Small intestine (tissue), 7 donors: ENCODE measurements at regions not wholly inside any gene's neighbourhood (a gene's known extent, or its start where the extent isn't known, plus 50 kb on each side); places are given as distances from the start of the nearest gene placed in this dataset.
"Not testable (repeated sequence)": the region's sequence is repeated elsewhere in the genome, so short reads cannot be mapped to it uniquely, and the experiment has no call there.

Experiments used
- DNase-seq, 2 donors: peaks; one replicate each; pipeline versions ENCODE4 v3.0.0 to v3.0.0-alpha.2; 2013
- FAIRE-seq: peaks from 2 replicates; lab custom pipeline; 2012; peaks lifted over from hg19 to GRCh38; lab: Jason Lieb, UNC
- H3K27ac ChIP-seq, 3 donors: one replicate each; pipeline ENCODE4 v1.5.1; 2013; ENCODE audit warnings: low read length in 2 of 3, mild to moderate bottlenecking in 2 of 3, control low read depth in 1 of 3, inconsistent platforms in 1 of 3, low read depth in 1 of 3, moderate library complexity in 1 of 3
- H3K27me3 ChIP-seq, 3 donors: one replicate each; pipeline ENCODE4 v1.6.1; 2013; ENCODE audit warnings: low read length in 3 of 3, inconsistent platforms in 1 of 3; ENCODE audit not compliant: control insufficient read depth in 3 of 3, insufficient read depth in 3 of 3
- H3K36me3 ChIP-seq, 3 donors: one replicate each; pipeline ENCODE4 v1.6.1; 2013; ENCODE audit warnings: low read length in 3 of 3, inconsistent platforms in 1 of 3, low read depth in 1 of 3, mild to moderate bottlenecking in 1 of 3, moderate library complexity in 1 of 3; ENCODE audit not compliant: control insufficient read depth in 3 of 3, insufficient read depth in 2 of 3
- H3K4me1 ChIP-seq, 3 donors: one replicate each; pipeline ENCODE4 v1.6.1; 2013; ENCODE audit warnings: low read length in 2 of 3, inconsistent platforms in 1 of 3, low read depth in 1 of 3, mild to moderate bottlenecking in 1 of 3, moderate library complexity in 1 of 3; ENCODE audit not compliant: control insufficient read depth in 3 of 3, insufficient read depth in 2 of 3
- H3K4me3 ChIP-seq, 3 donors: one replicate each; pipeline ENCODE4 v1.5.1; 2013; ENCODE audit warnings: low read length in 3 of 3, control low read depth in 1 of 3, inconsistent platforms in 1 of 3, low read depth in 1 of 3, mild to moderate bottlenecking in 1 of 3, moderate library complexity in 1 of 3
- H3K9me3 ChIP-seq, 2 donors: one replicate each; pipeline ENCODE4 v1.6.1; 2013; ENCODE audit warnings: low read depth in 1 of 2, low read length in 1 of 2; ENCODE audit not compliant: control insufficient read depth in 2 of 2, insufficient read depth in 1 of 2
- WGBS, 3 donors: extraction: QIAGEN DNeasy Blood & Tissue Kit; methylation state at CpG; one replicate each; pipeline ENCODE4 v1.1.7; 2013; 5-methylcytosine and 5-hydroxymethylcytosine counted together
- donor health status: healthy with polysubstance abuse.
- donor health status: control.
- donor health status: control.
- donor health status: Bipolar disorder and iron deficiency.
- donor health status: healthy.

DNA sequence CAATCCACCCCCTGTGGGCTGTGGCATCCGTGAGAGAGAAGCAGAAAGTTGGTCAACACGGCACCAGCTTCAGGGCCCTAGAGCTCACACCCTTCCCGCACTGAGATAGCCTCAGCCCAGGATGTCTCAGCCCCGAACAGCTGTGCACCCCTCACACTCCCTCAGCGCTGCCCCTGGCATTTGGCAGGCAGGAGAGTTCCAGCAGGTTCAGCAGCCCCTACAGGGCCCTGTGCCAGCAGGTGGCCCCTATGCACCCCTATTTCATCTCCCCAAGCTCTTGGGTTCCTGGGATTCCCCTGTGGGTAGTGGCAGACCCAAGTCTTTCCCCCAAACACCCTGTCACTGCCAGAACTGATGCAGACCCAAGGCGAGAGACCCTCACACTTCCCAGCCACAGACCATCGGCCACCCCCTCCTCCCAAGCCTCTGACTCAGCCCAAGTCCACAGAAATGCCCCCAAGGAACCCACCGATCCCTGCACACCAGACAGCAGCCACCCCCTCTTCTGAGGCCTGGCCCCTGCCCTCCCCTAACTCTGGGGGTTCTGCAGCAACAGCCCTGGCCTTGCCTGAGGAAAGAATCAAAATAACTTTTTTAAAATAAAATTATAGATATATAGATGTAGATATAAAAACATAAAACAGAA is 183.6 kb downstream of the IGLL1 start:
- DNase-seq (no peak), FAIRE-seq (no peak)
- Histone ChIP-seq H3K9me3 (no peaks in the 10 kb centered on the region), H3K27ac (no peak overlapping the region), H3K36me3 (peaks cover 0 to 4% (median 0%) of the 10 kb centered on the region in 3 donors), H3K4me3 (no peak overlapping the region), H3K4me1 (no peaks in the 10 kb centered on the region), H3K27me3 (no peaks in the 10 kb centered on the region)
- WGBS, 3 donors, result 49 to 67% (median 65%) methylated on average over 8 of the region's 8 CpGs

DNA sequence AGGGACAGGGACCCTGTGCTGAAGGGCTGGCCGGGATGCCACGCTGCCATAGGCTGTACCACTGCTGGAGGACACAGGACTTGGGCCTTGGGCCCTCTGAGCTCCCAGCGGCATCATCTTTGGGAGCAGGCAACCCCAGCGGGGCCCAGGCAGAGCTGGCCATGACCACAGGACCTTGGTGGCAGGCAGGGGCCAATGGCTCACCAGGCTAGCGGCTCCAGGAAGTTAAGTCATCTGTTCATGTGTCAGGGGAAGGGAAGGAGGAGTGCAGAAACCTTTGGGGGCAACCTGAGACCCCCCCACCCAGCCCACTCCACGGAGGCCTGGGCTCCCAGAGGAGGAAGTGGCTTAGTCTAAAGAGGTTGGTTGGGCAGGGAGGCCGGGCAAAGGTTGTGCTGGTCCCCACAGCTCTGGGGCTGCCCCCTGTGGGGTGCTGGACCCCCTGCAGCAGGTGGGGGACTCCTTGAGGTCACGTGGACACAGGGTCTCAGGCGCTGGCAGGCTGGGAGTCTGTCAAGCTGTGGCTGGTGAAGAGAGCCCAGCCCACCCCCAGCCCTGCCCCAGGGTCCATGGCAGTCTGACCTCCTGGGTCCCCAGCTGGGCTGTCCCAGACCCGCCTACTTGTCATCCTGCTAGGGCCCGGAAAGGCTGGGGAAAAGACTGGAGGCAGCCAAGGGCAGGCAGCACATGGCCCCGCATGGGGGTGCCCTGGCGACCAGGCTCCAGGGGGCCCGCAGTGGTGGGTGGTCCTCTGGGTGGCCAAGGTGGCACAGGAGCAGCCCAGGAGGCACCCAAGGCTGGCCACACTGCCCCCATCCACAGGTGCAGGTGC is 184.3 kb downstream of the IGLL1 start:
- 67 to 76% (median 75%) methylated on average over 13 to 14 of the region's 14 CpGs for WGBS, 3 donors
- no peak for DNase-seq

DNA sequence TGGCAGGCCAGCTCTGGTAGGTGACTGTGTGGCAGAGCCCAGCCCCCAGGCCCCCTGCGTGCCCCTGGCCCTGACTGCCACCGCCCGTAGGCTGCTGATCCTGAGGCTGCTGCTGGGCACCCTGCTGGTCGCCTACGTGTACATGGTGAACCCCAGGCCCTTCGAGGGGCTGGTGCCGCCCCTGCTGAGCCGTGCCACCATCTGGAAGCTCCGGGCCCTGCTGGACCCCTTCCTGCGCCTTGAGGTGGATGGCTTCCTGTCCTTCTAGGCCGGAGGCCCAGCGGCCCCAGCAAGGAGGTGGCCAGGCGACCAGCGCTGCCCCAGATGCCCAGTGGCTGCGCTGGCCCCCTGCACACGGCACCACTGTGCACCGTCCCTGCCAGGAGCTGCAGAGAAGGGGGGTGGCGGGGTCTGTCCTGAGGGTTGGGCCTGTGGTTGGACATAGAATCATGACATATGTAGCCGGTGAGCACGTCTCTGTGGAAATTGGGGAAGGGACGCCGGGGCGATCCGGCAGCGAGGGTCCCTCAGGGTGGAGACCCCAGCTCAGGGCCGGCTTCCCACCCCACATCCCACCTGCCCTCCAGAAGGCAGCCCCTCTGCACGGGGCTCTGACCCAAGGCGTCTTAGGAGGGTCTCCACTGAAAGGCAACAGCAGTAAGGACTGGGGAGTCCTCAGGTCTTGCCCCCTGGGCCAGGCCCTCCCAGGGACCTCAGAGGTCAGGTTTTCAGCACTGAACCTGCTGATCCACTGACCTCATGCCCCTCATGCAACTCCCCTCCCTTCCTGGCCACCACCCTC is 185.4 kb downstream of the IGLL1 start:
- H3K4me1 ChIP-seq, result no peaks in the 10 kb centered on the region
- H3K27ac ChIP-seq, result no peak overlapping the region
- H3K27me3 ChIP-seq, result no peaks in the 10 kb centered on the region
- WGBS, 3 donors, result 85 to 91% (median 90%) methylated on average over 19 to 28 of the region's 28 CpGs
- no peak for FAIRE-seq
- no peak overlapping the region for H3K4me3 ChIP-seq
- no peaks in the 10 kb centered on the region for H3K9me3 ChIP-seq
- H3K36me3 ChIP-seq, result peaks cover 0 to 4% (median 0%) of the 10 kb centered on the region in 3 donors
- no peak for DNase-seq

More for the DNA sequence above, 184.3 kb downstream of the IGLL1 start:
- Histone ChIP-seq H3K4me3 (no peak overlapping the region), H3K27ac (no peak overlapping the region), H3K27me3 (no peaks in the 10 kb centered on the region), H3K9me3 (no peaks in the 10 kb centered on the region), H3K4me1 (no peaks in the 10 kb centered on the region), H3K36me3 (peaks cover 0 to 4% (median 0%) of the 10 kb centered on the region in 3 donors)
- no peak for FAIRE-seq

DNA sequence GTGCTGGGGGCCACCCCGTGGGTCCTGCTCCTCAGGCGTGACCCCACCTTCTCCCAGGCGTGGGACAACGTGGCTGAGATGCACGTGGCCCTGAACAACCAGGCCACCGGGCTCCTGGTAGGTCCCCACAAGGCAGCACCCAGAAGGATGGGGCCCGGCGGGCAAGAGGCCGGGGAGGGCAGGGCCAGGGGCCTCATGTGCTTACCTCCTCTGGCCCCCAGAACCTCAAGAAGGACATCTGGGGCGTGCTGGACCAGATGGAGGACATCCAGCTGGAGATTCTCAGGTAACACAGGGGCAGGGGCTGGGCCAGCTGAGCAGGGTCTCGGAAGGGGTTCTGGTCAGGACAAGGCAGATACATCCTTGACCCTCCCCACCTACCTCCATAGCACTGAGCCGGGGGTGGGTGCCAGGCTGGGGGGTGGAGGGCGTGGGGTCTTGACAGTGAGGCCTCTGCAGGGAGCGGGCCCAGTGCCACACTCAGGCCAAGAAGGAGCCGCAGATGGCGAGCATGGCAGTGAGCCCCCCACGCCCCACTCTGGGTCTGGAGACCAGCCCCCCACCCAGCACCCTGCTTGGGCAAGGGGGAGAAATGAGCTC is 186.3 kb downstream of the IGLL1 start:
- DNase-seq (no peak), FAIRE-seq (no peak)
- Histone ChIP-seq H3K4me1 (no peaks in the 10 kb centered on the region), H3K36me3 (no peaks in the 10 kb centered on the region), H3K27ac (no peak overlapping the region), H3K4me3 (no peak overlapping the region), H3K9me3 (no peaks in the 10 kb centered on the region), H3K27me3 (no peaks in the 10 kb centered on the region)
- WGBS, 3 donors, result 82 to 85% (median 84%) methylated on average over 17 of the region's 17 CpGs

DNA sequence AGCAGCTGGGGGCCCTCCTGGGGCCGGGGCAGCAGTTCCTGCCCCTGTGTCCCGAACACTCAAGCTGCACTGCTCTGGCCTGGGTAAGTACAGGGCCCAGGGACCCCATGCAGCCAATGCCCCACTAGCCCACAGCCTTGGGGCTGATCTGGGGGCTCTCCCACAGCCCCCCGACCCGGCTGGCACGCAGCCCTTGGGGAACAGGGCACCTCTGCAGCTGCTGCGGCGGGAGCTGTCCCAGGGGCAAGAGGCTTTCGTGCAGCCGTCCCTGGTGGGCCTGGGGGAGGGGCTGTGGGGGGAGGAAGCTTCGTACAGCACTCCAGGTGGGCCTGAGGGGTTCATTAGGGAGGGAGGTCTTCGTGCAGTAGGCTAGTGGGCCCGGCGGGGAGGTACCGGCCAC is 186.9 kb downstream of the IGLL1 start:
- not testable (repeated sequence) for H3K27ac ChIP-seq, H3K27me3 ChIP-seq, H3K9me3 ChIP-seq, H3K36me3 ChIP-seq, DNase-seq, FAIRE-seq, H3K4me1 ChIP-seq, H3K4me3 ChIP-seq
- WGBS, 3 donors, result 59 to 65% (median 63%) methylated on average over 11 to 14 of the region's 14 CpGs

DNA sequence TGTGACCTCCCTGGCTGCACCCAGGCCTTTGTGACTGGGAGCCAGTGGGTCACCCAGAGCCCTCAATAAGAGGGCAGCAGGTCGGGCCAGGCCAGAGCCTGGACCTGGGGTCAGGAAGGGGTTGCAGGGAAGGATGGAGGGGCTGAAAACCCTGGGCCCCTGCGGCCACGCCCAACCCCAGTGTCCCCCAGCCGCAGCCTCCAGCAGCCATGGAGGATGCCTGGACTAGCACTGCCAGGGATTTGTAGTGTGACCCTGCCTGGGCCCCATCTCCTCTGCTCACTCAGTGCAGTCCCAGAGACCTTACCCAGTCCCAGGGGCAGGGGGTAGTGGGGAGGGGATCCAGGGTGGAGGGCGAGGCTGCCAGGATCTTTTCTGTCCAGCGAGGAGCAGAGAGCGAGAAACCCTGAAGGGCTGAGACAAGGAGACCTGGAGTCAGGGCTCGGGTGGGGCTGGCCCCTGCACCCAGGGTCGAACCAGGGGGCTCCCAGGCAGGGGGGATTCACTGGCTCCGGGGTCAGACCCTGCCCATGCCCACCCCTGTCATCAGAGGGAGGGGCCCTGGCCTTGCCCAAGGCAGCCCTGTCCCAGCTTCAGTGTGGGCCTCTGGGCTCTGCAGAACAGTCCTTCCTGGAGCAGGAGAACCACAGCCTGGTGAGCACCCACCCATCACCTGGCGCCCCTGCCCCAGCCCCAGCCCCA is 187.5 kb downstream of the IGLL1 start:
- Histone ChIP-seq H3K4me1 (no peaks in the 10 kb centered on the region), H3K4me3 (no peak overlapping the region), H3K27me3 (no peaks in the 10 kb centered on the region), H3K9me3 (no peaks in the 10 kb centered on the region), H3K27ac (no peak overlapping the region), H3K36me3 (no peaks in the 10 kb centered on the region)
- 62 to 82% (median 63%) methylated on average over 11 of the region's 11 CpGs for WGBS, 3 donors
- FAIRE-seq (no peak), DNase-seq (no peak)

DNA sequence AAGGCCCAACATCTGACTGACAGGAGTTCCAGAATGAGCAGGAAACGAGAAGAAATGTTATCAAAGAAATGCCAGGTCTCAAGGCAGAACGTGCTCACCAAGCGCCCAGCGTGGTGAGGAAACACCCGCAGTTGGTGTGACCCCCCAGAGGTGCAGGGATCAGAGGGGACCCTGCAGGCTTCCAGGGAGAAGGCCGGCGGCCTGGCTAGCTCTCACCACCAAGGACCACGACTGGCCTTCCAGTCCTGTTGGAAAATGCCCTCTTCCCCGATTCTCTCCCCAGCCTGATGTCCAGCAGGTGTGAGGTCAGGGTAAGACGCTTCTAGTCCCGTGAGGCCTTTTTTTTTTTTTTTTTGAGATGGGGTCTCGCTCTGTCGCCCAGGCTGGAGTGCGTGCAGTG is 189.1 kb downstream of the IGLL1 start:
- no peak for FAIRE-seq

More for the DNA sequence above, 189.1 kb downstream of the IGLL1 start:
- Histone ChIP-seq H3K27ac (no peak overlapping the region), H3K4me1 (no peaks in the 10 kb centered on the region), H3K9me3 (no peaks in the 10 kb centered on the region), H3K27me3 (no peaks in the 10 kb centered on the region), H3K4me3 (no peak overlapping the region), H3K36me3 (no peaks in the 10 kb centered on the region)
- DNase-seq, result no peak
- WGBS, 3 donors, result 80 to 88% (median 83%) methylated on average over 14 of the region's 14 CpGs
